AG04450 (cell line): ENCODE measurements at regions not wholly inside any gene's neighbourhood (a gene's known extent, or its start where the extent isn't known, plus 50 kb on each side); places are given as distances from the start of the nearest gene placed in this dataset.

Source experiments
- CTCF ChIA-PET: fragments of 300-600, 350-600 bp; formaldehyde crosslinking; extraction: SDS; loops from one replicate; lab custom pipeline; 2022; ENCODE audit warnings: antibody characterized with exemption, inconsistent platforms; lab: Charles Lee
- POLR2A ChIA-PET: fragments of 350-600 bp; formaldehyde crosslinking; extraction: SDS; loops from one replicate; lab custom pipeline; 2021; ENCODE audit warnings: antibody characterized with exemption, inconsistent platforms; lab: Yijun Ruan, JAX
- DNase-seq: peaks from one replicate; pipeline ENCODE4 v3.0.0-alpha.2; 2011; ENCODE audit warnings: low read depth, low spot score
- H3K27ac ChIP-seq: one replicate; pipeline ENCODE4 v1.5.1; 2012; ENCODE audit warnings: low read depth, low read length, control low read depth
- H3K27me3 ChIP-seq: one replicate; pipeline ENCODE4 v1.6.0; 2012; ENCODE audit warnings: low read length; ENCODE audit not compliant: control insufficient read depth, insufficient read depth
- H3K4me3 ChIP-seq: 2 replicates; pipeline ENCODE4 v1.5.1; 2011; ENCODE audit warnings: mild to moderate bottlenecking, low read depth, low read length, control low read depth
- H3K9me3 ChIP-seq: 2 replicates; pipeline ENCODE4 v1.5.1; 2012; ENCODE audit warnings: low read length; ENCODE audit not compliant: control insufficient read depth, insufficient read depth
- CTCF ChIP-seq: IDR thresholded peaks from 2 replicates; pipeline ENCODE4 v1.5.1; 2011; ENCODE audit warnings: low read depth, low read length, control low read depth, inconsistent platforms

- CTCF ChIA-PET: no interaction called here
- H3K9me3 ChIP-seq: peaks cover 25% of the 10 kb centered on the region
- no peaks in the 10 kb centered on the region for H3K27me3 ChIP-seq
- no peak overlapping the region for H3K27ac ChIP-seq
- DNase-seq: no peak
- no peak for TF ChIP-seq CTCF
- POLR2A ChIA-PET: no interaction called here
- no peak overlapping the region for H3K4me3 ChIP-seq
These were observed 385.2 kb upstream of the CHD6 start for GRCh38 chr20:42003380-42003779.

- no peaks in the 10 kb centered on the region for H3K27me3 ChIP-seq
- POLR2A ChIA-PET: no interaction called here
- H3K4me3 ChIP-seq: no peak overlapping the region
- H3K9me3 ChIP-seq: peaks cover 35% of the 10 kb centered on the region
- no peak for DNase-seq
- no peak for TF ChIP-seq CTCF
- CTCF ChIA-PET: no interaction called here
- H3K27ac ChIP-seq: no peak overlapping the region
These were observed 380.6 kb upstream of the CHD6 start for GRCh38 chr20:41998539-41999341.

GRCh38 chr20:41996951-41997350 lies 378.8 kb upstream of the CHD6 start:
- ChIA-PET CTCF (no interaction called here), POLR2A (no interaction called here)

GRCh38 chr20:41992481-41992880 lies 374.3 kb upstream of the CHD6 start:
- no peak overlapping the region for H3K4me3 ChIP-seq
- TF ChIP-seq CTCF: no peak
- ChIA-PET POLR2A (no interaction called here), CTCF (no interaction called here)
- H3K27me3 ChIP-seq: no peaks in the 10 kb centered on the region
- H3K27ac ChIP-seq: no peak overlapping the region
- DNase-seq: no peak
- peaks cover 6% of the 10 kb centered on the region; the same call in 1 of the 2 replicates for H3K9me3 ChIP-seq

More at GRCh38 chr20:41996951-41997350, 378.8 kb upstream of the CHD6 start:
- H3K27ac ChIP-seq: no peak overlapping the region
- no peak for TF ChIP-seq CTCF
- peaks cover 33% of the 10 kb centered on the region for H3K9me3 ChIP-seq
- no peaks in the 10 kb centered on the region for H3K27me3 ChIP-seq
- no peak overlapping the region for H3K4me3 ChIP-seq
- DNase-seq: no peak

- CTCF ChIA-PET: no interaction called here
- TF ChIP-seq CTCF: no peak
- POLR2A ChIA-PET: no interaction called here
- Histone ChIP-seq H3K9me3 (peaks cover 8% of the 10 kb centered on the region; the same call in 1 of the 2 replicates), H3K27ac (no peak overlapping the region), H3K27me3 (no peaks in the 10 kb centered on the region), H3K4me3 (no peak overlapping the region)
- no peak for DNase-seq
These were observed 373.2 kb upstream of the CHD6 start for GRCh38 chr20:41991412-41991811.
